ENCODE measurements at regions not wholly inside any gene's neighbourhood (a gene's known extent, or its start where the extent isn't known, plus 50 kb on each side); places are given as distances from the start of the nearest gene placed in this dataset.

- DNase-seq, result no peak
These were observed 126.1 kb upstream of the SNTG2 start for GRCh38 chr2:824524-824923.

GRCh38 chr2:821546-821945 is 129.1 kb upstream of the SNTG2 start:
- DNase-seq, result no peak

DNA sequence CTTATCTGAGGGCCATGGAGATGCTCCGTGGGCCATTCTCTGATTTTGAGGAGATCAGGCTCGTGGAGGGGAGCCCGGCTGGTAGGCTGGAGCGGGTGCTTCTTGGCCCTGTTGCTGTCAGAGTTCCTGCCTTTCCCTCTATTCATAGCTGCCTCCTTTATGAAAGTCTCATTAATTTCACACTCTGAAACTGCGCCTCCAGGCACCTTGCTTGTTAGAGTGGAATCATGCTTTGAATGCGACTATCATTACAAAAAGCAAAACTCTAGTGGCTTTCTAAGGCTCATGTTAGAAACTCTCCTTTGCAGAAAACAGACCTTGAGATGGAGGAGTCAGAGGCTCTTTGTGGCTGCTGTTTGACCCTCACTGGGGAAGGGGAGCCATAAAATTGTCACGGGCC is 131.0 kb upstream of the SNTG2 start:
- DNase-seq, result no peak

- DNase-seq, result no peak
These were observed 131.5 kb upstream of the SNTG2 start for GRCh38 chr2:819121-819520.

- no peak for DNase-seq
These were observed 133.2 kb upstream of the SNTG2 start for GRCh38 chr2:817336-818015.

GRCh38 chr2:816278-816677 is 134.4 kb upstream of the SNTG2 start:
- DNase-seq, result no peak

GRCh38 chr2:810397-810796 is 133.2 kb upstream of the TMEM18 start:
- DNase-seq, result no peak

DNA sequence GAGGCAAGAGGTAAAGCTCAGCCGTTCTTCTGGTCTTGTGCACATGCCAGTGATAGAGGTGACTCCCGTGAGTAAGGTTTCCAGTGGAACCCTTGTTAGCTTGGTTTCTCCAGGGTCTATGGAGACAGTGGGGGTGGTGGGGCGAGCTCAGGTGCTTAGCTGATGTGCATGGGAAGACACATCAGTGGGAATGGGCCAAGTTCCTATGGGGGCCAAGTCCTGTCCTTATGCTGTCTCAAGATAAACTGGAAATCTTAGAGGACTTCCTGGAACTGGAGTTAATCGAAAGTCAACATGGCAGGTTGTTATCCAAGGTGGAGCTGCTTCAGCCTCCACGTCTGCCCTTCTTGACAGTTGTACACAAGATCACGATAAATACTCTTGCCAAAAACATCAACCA is 130.1 kb upstream of the TMEM18 start:
- no peak for DNase-seq

DNA sequence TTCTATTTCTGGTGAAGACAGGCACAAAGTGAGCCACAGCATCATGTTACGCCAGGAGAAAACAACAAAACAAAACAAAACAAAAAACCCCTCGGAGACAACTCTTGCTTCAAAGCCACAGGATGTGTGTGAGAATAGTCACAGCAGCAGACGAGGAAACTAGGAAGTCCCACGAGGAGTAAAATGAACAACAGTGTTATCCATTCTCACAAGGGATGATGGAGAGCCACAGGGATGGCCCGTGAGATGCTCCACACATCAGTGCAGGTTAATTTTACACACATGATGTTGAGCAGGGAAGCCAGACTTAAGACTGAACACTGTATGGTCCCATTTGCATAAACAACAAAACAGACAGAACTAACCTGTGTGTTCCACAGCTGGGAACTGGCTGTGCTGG is 128.5 kb upstream of the TMEM18 start:
- DNase-seq, result no peak

DNA sequence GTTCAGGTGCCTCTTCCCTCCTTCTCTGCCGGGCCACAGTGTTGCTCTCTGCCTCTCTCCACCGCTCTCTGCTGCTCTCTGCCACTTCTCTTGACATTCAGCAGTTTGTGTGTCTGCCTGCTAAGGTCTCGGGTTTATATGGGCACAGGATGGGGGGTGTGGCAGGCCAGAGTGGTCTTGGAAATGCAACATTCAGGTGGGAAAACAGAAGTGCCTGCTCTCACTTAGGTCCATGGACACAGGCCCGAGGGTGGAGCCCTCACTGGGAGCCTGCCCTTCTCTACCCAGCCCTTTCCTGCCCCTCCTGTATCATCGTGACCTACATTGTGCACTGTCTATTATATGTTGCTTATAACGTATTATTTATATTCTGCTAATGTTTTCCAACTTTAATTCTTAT is 120.8 kb upstream of the TMEM18 start:
- no peak for DNase-seq

- DNase-seq, result no peak
These were observed 120.3 kb upstream of the TMEM18 start for GRCh38 chr2:797556-797955.

DNA sequence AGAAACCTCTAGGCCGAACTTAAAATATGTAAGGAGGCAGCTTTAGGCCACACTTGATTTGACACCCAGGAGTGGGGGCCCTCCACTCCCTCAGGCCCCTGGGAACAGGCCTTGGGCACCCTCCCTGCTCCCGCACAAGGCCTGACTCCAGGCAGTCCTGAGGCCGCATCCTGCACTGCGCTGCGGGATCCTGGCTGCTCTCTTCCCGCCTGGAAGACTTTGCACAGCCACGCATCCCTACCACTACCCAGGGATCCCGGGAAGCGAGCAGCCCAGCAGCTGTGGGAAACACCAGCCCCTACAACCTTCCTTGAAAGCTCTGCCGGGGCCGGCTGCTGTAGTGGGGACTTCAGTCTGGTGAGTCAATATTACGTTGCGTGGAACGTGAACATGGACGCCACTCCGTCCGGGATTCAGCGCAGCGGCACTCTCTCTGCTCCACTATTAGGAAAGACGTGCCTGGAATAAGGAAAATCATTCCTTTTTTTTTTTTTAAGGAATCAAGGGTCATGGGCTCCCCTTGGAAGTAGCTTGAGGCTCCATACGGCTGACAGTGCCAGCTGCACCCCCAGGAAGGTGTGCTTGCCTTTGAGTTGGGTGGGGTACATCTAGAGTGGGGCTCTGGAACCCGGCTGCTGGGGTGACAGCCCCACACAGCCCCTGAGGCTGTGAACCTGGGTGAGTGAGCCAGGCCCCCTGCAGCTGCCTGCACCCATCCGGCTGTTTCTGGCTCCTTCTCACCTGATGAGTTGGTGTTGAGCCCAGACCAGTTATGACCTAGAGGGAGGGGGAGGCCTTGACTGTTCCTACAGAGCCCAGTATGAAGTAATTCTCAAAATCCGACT is 119.2 kb upstream of the TMEM18 start:
- DNase-seq, result no peak

- DNase-seq, result no peak
These were observed 118.4 kb upstream of the TMEM18 start for GRCh38 chr2:795531-796041.

DNA sequence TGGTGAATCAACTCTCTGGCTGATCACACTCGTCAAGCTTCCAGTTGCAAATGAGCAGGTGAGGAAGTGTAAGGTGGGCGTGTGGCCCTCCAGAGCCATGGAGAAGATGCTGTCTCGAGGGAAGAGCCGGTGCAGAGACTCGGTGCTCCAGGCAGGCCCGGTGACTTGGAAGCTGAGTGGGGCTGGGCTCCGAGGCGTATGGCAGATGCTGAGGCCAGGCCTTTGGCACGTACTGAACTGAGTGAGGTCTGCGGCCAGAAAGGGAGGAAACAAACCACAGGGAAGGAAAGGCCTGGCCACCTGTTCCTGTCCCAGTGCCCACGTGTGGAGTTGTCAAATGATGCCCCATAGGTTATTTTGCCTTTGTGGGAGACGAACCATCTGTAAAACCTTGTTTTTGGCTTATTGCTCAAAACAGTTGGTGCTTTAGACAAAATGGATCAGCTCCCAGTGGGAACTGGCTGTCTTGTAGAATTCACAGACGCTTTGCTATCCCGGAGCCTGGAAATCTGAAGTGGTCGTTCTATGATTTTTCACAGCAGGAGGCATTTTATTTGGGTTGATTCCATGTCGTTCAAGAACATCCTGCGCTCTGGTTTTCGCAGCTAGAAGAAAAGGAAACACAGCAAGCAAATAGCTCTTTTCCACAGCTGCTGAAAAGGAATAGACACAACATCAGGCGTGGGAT is 117.5 kb upstream of the TMEM18 start:
- no peak for DNase-seq

GRCh38 chr2:793236-793635 is 116.0 kb upstream of the TMEM18 start:
- no peak for DNase-seq

DNA sequence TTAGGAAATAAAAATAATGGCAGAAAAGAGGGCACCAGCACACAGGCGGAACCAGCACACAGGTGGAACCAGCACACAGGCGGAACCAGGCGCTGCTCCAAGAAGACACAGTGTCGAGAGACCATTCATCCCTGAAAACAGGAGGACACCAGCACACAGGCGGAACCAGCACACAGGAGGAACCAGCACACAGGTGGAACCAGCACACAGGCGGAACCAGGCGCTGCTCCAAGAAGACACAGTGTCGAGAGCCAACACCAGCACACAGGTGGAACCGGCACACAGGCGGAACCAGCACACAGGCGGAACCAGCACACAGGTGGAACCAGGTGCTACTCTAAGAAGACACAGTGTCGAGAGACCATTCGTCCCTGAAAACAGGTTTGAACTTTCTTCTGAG is 115.5 kb upstream of the TMEM18 start:
- DNase-seq, result no peak

DNA sequence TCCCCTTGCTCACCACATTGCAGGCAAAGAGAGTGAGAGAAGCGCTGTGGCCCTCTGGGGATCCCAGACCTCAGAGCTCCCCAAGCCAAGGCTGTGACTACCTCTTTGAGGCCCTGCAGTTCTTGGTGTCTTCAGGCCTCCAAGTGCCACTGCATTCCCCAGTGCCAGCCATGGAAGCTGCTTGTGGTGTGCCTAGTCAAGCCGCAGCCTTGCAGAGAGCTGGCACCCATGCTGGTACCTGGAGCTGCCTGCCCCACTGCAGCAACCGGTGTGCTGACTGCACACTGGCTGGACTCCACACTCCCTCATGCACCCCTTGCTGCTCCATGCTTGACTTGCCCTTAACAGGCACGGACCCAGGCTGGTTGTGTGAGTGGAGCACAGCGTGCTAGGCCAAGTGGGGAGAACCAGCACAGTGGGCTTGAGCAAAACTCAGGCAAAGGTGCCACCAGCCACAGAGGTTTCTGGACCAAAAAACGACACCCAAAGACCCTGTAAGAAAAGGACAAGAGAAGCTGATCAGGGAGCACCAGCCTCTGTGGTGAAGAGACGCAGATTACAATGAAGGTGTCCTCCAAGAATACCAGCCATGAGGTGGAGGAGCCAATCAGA is 113.5 kb upstream of the TMEM18 start:
- DNase-seq, result no peak

GRCh38 chr2:790081-790480 is 112.9 kb upstream of the TMEM18 start:
- DNase-seq, result no peak

DNA sequence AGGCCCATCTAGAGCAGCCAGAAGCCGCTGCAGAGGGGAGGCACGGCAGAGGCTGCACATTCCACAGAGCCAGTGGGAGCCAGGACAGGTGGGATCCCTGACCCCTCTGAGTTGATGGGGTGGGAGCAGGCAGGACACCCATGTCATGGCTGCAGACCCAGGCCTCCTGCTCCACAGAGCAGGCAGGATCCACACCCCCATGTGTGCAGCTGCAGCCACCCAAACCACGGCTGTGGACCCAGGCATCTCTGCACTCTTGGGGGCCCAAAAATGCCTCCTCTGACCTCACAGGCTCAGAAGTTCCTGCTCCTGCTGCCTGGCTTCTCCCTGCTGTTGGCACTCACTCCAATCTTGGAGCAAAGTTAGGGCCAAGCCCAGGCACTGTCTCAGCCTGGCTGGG is 112.3 kb upstream of the TMEM18 start:
- DNase-seq, result no peak

- DNase-seq, result no peak
These were observed 111.2 kb upstream of the TMEM18 start for GRCh38 chr2:788227-789032.

GRCh38 chr2:784753-785152 is 107.5 kb upstream of the TMEM18 start:
- DNase-seq, result no peak

GRCh38 chr2:780581-780980 is 103.4 kb upstream of the TMEM18 start:
- DNase-seq, result no peak
